Keratinocyte (primary cell): ENCODE measurements at regions not wholly inside any gene's neighbourhood (a gene's known extent, or its start where the extent isn't known, plus 50 kb on each side); places are given as distances from the start of the nearest gene placed in this dataset.

Experiments used
- DNase-seq: peaks from one replicate; pipeline ENCODE4 v3.0.0-alpha.2; 2011; ENCODE audit warnings: low read depth, missing footprints, low spot score
- FAIRE-seq: peaks from 2 replicates; lab custom pipeline; 2011; peaks lifted over from hg19 to GRCh38; lab: Jason Lieb, UNC
- H2AFZ ChIP-seq: 2 replicates; pipeline ENCODE4 v1.6.0; 2012; ENCODE audit warnings: low read length, control low read depth, inconsistent platforms; ENCODE audit not compliant: control insufficient read depth
- H3K27ac ChIP-seq: 2 replicates; pipeline ENCODE4 v1.5.1; 2011; ENCODE audit warnings: low read length; ENCODE audit not compliant: control insufficient read depth, insufficient read depth
- H3K27me3 ChIP-seq: 3 replicates; pipeline ENCODE4 v1.6.0; 2011; ENCODE audit warnings: low read length; ENCODE audit not compliant: control insufficient read depth, insufficient read depth; ENCODE audit errors: extremely low read depth
- H3K36me3 ChIP-seq, 2 experiments: 2 replicates in 1 of 2; 3 replicates in 1 of 2; pipeline ENCODE4 v1.5.1; 2011; ENCODE audit warnings: low read length in 2 of 2, mild to moderate bottlenecking in 1 of 2; ENCODE audit not compliant: control insufficient read depth in 2 of 2, insufficient read depth in 2 of 2; ENCODE audit errors: extremely low read depth in 1 of 2
- H3K4me1 ChIP-seq: 3 replicates; pipeline ENCODE4 v1.5.1; 2011; ENCODE audit warnings: low read length; ENCODE audit not compliant: control insufficient read depth, insufficient read depth; ENCODE audit errors: extremely low read depth
- H3K4me2 ChIP-seq: 3 replicates; pipeline ENCODE4 v1.6.0; 2011; ENCODE audit warnings: low read depth, low read length; ENCODE audit not compliant: control insufficient read depth, insufficient read depth; ENCODE audit errors: extremely low read depth
- H3K4me3 ChIP-seq, 3 experiments: fragments of 200-600 bp in 1 of 3; sonication (generic) in 1 of 3; 2 replicates in 2 of 3; 3 replicates in 1 of 3; pipeline ENCODE4 v1.5.1; 2011 to 2016; ENCODE audit warnings: low read length in 3 of 3, mild to moderate bottlenecking in 3 of 3, control low read depth in 2 of 3, inconsistent platforms in 1 of 3, low read depth in 1 of 3, mixed read lengths in 1 of 3, mixed run types in 1 of 3, moderate library complexity in 1 of 3; ENCODE audit not compliant: control insufficient read depth in 2 of 3, insufficient read depth in 2 of 3; ENCODE audit errors: extremely low read depth in 1 of 3
- H3K79me2 ChIP-seq: 2 replicates; pipeline ENCODE4 v1.6.0; 2012; ENCODE audit warnings: low read length; ENCODE audit not compliant: control insufficient read depth, insufficient read depth
- H3K9ac ChIP-seq: 3 replicates; pipeline ENCODE4 v1.6.0; 2011; ENCODE audit warnings: low read length; ENCODE audit not compliant: control insufficient read depth, insufficient read depth; ENCODE audit errors: extremely low read depth
- H3K9me1 ChIP-seq: 3 replicates; pipeline ENCODE4 v1.6.0; 2011; ENCODE audit warnings: low read length; ENCODE audit not compliant: control insufficient read depth, insufficient read depth; ENCODE audit errors: extremely low read depth
- H3K9me3 ChIP-seq: 2 replicates; pipeline ENCODE4 v1.5.1; 2012; ENCODE audit warnings: low read depth, low read length; ENCODE audit not compliant: control insufficient read depth
- H4K20me1 ChIP-seq: 3 replicates; pipeline ENCODE4 v1.6.0; 2011; ENCODE audit warnings: low read length; ENCODE audit not compliant: control insufficient read depth, insufficient read depth; ENCODE audit errors: extremely low read depth
- CTCF ChIP-seq, 3 experiments: IDR thresholded peaks in 1 of 3; conservative IDR thresholded peaks in 1 of 3; optimal IDR thresholded peaks in 1 of 3; 2 replicates in 2 of 3; 3 replicates in 1 of 3; pipeline versions ENCODE3 to v1.5.1; 2011; ENCODE audit warnings: low read length in 3 of 3, mild to moderate bottlenecking in 3 of 3, moderate library complexity in 2 of 3, control low read depth in 1 of 3, inconsistent platforms in 1 of 3; ENCODE audit not compliant: insufficient read depth in 2 of 3; ENCODE audit errors: extremely low read depth in 1 of 3
- EZH2 ChIP-seq: IDR thresholded peaks from one replicate; pipeline ENCODE4 v1.6.1; 2012; ENCODE audit warnings: inconsistent platforms, mild to moderate bottlenecking, low read length, moderate library complexity
- dilution Hi-C: fragments of 300-500 bp; cut with MboI; formaldehyde crosslinking; loops from one replicate; pipeline ENCODE4 v1.7.0; 2020; ENCODE audit warnings: low sequenced_read_pairs; ENCODE audit not compliant: extremely low pct_ligation_motif_present

GRCh38 chr4:122203407-122203806 lies 51.3 kb downstream of the BLTP1 start:
- H2AFZ ChIP-seq, result no peak overlapping the region
- no peak overlapping the region for H3K4me3 ChIP-seq
- H3K36me3 ChIP-seq, result peaks cover 0 to 5% of the 10 kb centered on the region in 2 experiments
- DNase-seq, result no peak
- no peaks in the 10 kb centered on the region for H3K9me3 ChIP-seq
- H3K79me2 ChIP-seq, result no peaks in the 10 kb centered on the region
- dilution Hi-C loops, result no loop called here
- no peak overlapping the region for H3K27ac ChIP-seq
- FAIRE-seq, result no peak
- H3K4me1 ChIP-seq, result no peaks in the 10 kb centered on the region
- no peaks in the 10 kb centered on the region for H4K20me1 ChIP-seq
- no peak overlapping the region for H3K9ac ChIP-seq
- H3K4me2 ChIP-seq, result no peak overlapping the region
- no peaks in the 10 kb centered on the region for H3K27me3 ChIP-seq
- TF ChIP-seq EZH2 (no peak), CTCF (optimal IDR thresholded peaks at IDR 0.05 in 1 of 3, IDR thresholded peaks at IDR 0.05 in 1 of 3, conservative IDR thresholded peaks at IDR 0.05 in 1 of 3; ENCODE audit: extremely low read depth in 1 of 3, insufficient read depth in 2 of 3, low read length in 3 of 3) (no peak)
- no peaks in the 10 kb centered on the region for H3K9me1 ChIP-seq

GRCh38 chr4:122205687-122206086 lies 53.6 kb downstream of the BLTP1 start:
- H3K79me2 ChIP-seq, result no peaks in the 10 kb centered on the region
- no peak overlapping the region for H3K4me2 ChIP-seq
- no peaks in the 10 kb centered on the region for H3K4me1 ChIP-seq
- TF ChIP-seq EZH2 (no peak), CTCF (optimal IDR thresholded peaks at IDR 0.05 in 1 of 3, IDR thresholded peaks at IDR 0.05 in 1 of 3, conservative IDR thresholded peaks at IDR 0.05 in 1 of 3; ENCODE audit: extremely low read depth in 1 of 3, insufficient read depth in 2 of 3, low read length in 3 of 3) (no peak)
- FAIRE-seq (no peak), DNase-seq (no peak)
- H2AFZ ChIP-seq, result no peak overlapping the region
- H3K9ac ChIP-seq, result no peak overlapping the region
- no peaks in the 10 kb centered on the region for H4K20me1 ChIP-seq
- dilution Hi-C loops, result no loop called here
- H3K4me3 ChIP-seq, result no peak overlapping the region
- no peaks in the 10 kb centered on the region for H3K9me1 ChIP-seq
- H3K9me3 ChIP-seq, result no peaks in the 10 kb centered on the region
- H3K27me3 ChIP-seq, result no peaks in the 10 kb centered on the region
- no peak overlapping the region for H3K27ac ChIP-seq
- peaks cover 0 to 1% of the 10 kb centered on the region in 2 experiments for H3K36me3 ChIP-seq
